Esophagus squamous epithelium (tissue), 5 donors: ENCODE measurements at regions not wholly inside any gene's neighbourhood (a gene's known extent, or its start where the extent isn't known, plus 50 kb on each side); places are given as distances from the start of the nearest gene placed in this dataset.

Experiments used
- DNase-seq: peaks from one replicate; lab custom pipeline; 2025; lab: John Stamatoyannopoulos, UW
- H3K27ac ChIP-seq, 4 donors: fragments of 200-600 bp; sonication (generic); one replicate each; pipeline ENCODE4 v1.5.1; 2016 to 2019; ENCODE audit warnings: mild to moderate bottlenecking in 1 of 4
- H3K27me3 ChIP-seq, 4 donors: fragments of 200-600 bp; sonication (generic); 1 replicate in 3 of 4; 2 replicates in 1 of 4; pipeline versions ENCODE4 v1.5.1 to v1.6.0; 2017 to 2021; ENCODE audit warnings: antibody characterized with exemption in 1 of 4
- H3K36me3 ChIP-seq, 3 donors: fragments of 200-600 bp; sonication (generic); one replicate each; pipeline ENCODE4 v1.5.1; 2016 to 2019
- H3K4me1 ChIP-seq, 3 donors: fragments of 200-600 bp; sonication (generic); one replicate each; pipeline ENCODE4 v1.5.1; 2017 to 2019
- H3K4me3 ChIP-seq, 4 donors: fragments of 200-600 bp; sonication (generic); 1 replicate in 3 of 4; 2 replicates in 1 of 4; pipeline ENCODE4 v1.5.1; 2016 to 2019; ENCODE audit warnings: mild to moderate bottlenecking in 2 of 4, moderate library complexity in 1 of 4
- H3K9me3 ChIP-seq, 3 donors: fragments of 200-600 bp; sonication (generic); one replicate each; pipeline ENCODE4 v1.5.1; 2016 to 2019
- POLR2A ChIP-seq, 4 donors: fragments of 450-650 bp; IDR thresholded peaks; one replicate each; pipeline ENCODE4 v1.6.1; 2017; ENCODE audit warnings: antibody characterized with exemption in 4 of 4, mild to moderate bottlenecking in 4 of 4, moderate library complexity in 3 of 4
- WGBS, 2 donors: methylation state at CpG; one replicate each; pipeline ENCODE4 v1.1.5; 2018; 5-methylcytosine and 5-hydroxymethylcytosine counted together
- intact Hi-C: fragments of 100-400 bp; cut with DNase I; formaldehyde crosslinking; loops from one replicate; pipeline ENCODE4 v1.15.0; 2022
- TF ChIP-seq, protein P1 (sequence below), 6 experiments: fragments of 450-650 bp in 4 of 6; fragments of 200-600 bp in 2 of 6; sonication (generic) in 2 of 6; IDR thresholded peaks; one replicate each; pipeline ENCODE4 v1.5.1; 2016 to 2019; ENCODE audit warnings: antibody characterized with exemption in 6 of 6, mild to moderate bottlenecking in 4 of 6, moderate library complexity in 4 of 6
- donor health status: DM: yes; HTN: yes; CAD: no.

DNA sequence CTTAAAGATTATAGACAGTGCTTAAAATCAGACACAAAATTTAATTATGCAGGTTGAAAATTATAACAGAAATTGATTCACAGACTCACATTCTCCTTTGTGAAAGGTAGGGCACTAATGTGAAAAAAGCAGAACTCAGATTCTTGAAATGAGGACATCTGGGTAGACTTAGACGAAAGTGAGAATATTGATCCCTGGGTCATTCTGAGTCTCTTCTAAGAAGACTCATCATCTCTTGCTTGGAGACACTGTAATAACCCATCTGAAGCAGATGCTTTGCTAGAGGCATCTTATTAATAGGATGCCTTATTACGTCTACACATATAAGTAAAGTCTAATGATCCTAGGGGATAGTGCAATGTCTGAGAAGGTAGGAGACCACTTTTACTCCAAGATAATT is 274.4 kb downstream of the HINT1 start:
- Histone ChIP-seq H3K4me1 (no peaks in the 10 kb centered on the region), H3K4me3 (no peak overlapping the region), H3K36me3 (no peaks in the 10 kb centered on the region), H3K27me3 (no peaks in the 10 kb centered on the region), H3K9me3 (no peaks in the 10 kb centered on the region), H3K27ac (no peak overlapping the region)
- intact Hi-C loops = no loop called here
- WGBS, 2 donors = 87 to 96% methylated on average over 2 of the region's 2 CpGs
- no peak for TF ChIP-seq POLR2A (IDR thresholded peaks at IDR 0.05)
- TF ChIP-seq, protein P1, sequence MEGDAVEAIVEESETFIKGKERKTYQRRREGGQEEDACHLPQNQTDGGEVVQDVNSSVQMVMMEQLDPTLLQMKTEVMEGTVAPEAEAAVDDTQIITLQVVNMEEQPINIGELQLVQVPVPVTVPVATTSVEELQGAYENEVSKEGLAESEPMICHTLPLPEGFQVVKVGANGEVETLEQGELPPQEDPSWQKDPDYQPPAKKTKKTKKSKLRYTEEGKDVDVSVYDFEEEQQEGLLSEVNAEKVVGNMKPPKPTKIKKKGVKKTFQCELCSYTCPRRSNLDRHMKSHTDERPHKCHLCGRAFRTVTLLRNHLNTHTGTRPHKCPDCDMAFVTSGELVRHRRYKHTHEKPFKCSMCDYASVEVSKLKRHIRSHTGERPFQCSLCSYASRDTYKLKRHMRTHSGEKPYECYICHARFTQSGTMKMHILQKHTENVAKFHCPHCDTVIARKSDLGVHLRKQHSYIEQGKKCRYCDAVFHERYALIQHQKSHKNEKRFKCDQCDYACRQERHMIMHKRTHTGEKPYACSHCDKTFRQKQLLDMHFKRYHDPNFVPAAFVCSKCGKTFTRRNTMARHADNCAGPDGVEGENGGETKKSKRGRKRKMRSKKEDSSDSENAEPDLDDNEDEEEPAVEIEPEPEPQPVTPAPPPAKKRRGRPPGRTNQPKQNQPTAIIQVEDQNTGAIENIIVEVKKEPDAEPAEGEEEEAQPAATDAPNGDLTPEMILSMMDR (IDR thresholded peaks at IDR 0.05) = no peak
- DNase-seq = no peak

DNA sequence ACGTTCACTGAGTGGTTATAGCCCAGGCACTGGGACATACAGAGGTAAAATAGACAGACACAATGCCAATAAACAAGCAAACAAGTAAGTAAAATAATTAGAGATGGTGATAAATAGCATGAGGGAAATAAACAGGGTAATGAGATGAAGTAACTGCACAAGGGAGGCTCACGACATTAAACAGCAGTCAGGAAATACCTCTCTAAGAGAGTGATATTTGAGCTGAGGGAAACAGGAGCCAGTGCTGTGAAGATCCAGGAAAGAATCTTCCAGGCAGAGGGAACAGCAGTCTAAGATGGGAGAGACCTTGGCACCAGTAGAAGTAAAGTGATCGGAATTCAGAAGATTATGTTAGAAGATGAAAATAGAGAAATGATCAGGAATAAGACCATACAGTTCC is 279.4 kb downstream of the HINT1 start:
- Histone ChIP-seq H3K4me3 (no peak overlapping the region), H3K36me3 (no peaks in the 10 kb centered on the region), H3K4me1 (no peaks in the 10 kb centered on the region), H3K9me3 (no peaks in the 10 kb centered on the region), H3K27me3 (no peaks in the 10 kb centered on the region), H3K27ac (no peak overlapping the region)
- intact Hi-C loops = no loop called here
- WGBS, 2 donors = 43 to 55% methylated on average over 3 of the region's 3 CpGs
- TF ChIP-seq, protein P1 (IDR thresholded peaks at IDR 0.05) = no peak
- TF ChIP-seq POLR2A (IDR thresholded peaks at IDR 0.05) = no peak
- DNase-seq = no peak

DNA sequence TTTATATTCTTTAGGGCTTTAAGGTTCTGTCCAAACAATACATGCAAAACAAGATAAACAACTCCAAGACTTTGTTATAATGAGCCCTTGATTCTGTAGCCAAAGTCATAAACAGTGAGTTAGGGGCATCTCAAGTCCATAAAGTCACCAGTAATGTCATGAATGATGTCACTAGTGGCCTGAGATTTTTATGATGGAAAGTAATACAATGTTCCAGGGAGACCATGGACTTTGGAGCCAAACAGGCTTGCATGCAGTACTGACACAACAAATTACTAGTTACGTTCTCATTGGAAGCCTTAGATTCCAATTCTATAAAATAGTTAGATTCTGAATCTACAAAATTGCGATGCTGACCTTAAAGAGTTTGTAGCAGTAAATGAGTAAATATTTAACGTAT is 280.0 kb downstream of the HINT1 start:
- intact Hi-C loops = no loop called here
- no peaks in the 10 kb centered on the region for H3K27me3 ChIP-seq
- TF ChIP-seq, protein P1 (IDR thresholded peaks at IDR 0.05) = no peak
- no peak for TF ChIP-seq POLR2A (IDR thresholded peaks at IDR 0.05)
- no peaks in the 10 kb centered on the region for H3K36me3 ChIP-seq
- no peaks in the 10 kb centered on the region for H3K9me3 ChIP-seq
- H3K4me1 ChIP-seq = no peaks in the 10 kb centered on the region
- 64 to 65% methylated on average over 3 of the region's 3 CpGs for WGBS, 2 donors
- no peak for DNase-seq
- no peak overlapping the region for H3K27ac ChIP-seq
- H3K4me3 ChIP-seq = no peak overlapping the region

DNA sequence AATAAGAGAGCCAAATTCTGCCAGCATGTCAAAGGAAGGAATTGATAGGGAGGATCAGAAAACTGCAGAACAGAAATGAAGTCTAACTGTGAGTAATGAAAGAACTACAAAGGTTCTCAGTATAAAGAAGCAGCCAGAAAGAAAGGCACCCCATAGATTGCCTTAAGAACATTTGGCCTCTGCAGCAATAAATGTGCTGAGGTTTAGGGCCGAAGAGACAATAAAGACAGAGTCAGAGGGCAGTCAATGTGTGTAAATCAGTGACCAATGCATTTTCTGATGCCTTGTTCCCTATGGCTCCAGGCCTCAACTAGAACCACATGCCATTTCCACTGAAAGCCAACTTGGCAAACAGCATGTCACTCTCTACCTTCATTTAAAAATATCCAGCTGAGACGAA is 281.0 kb downstream of the HINT1 start:
- intact Hi-C loops = no loop called here
- no peak overlapping the region for H3K27ac ChIP-seq
- TF ChIP-seq, protein P1 (IDR thresholded peaks at IDR 0.05) = no peak
- TF ChIP-seq POLR2A (IDR thresholded peaks at IDR 0.05) = no peak

DNA sequence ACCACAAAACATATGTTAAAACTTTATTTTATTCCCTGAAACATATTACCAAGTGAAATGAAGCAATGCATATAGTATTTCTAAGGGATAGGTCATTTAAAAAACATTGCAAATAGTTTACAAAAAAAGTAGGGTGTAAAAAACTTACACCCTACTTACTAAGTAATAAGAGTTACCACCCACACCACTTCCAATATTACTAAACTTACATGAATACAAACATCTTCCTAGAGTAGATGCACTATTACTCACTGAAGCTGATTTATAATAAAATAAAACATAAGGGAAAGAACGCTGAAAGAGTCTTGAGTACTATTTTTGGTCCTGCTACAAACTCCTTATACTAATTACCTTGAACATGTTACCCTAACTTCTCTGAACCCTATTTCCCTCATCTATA is 289.4 kb downstream of the HINT1 start:
- Histone ChIP-seq H3K36me3 (no peaks in the 10 kb centered on the region), H3K4me3 (no peak overlapping the region), H3K27ac (no peak overlapping the region), H3K27me3 (no peaks in the 10 kb centered on the region), H3K4me1 (no peaks in the 10 kb centered on the region), H3K9me3 (no peaks in the 10 kb centered on the region)
- 65 to 79% methylated on average over 1 of the region's 1 CpG for WGBS, 2 donors
- intact Hi-C loops = no loop called here
- no peak for DNase-seq
- no peak for TF ChIP-seq POLR2A (IDR thresholded peaks at IDR 0.05)
- TF ChIP-seq, protein P1 (IDR thresholded peaks at IDR 0.05) = no peak

More for the DNA sequence above, 281.0 kb downstream of the HINT1 start:
- H3K9me3 ChIP-seq = no peaks in the 10 kb centered on the region
- no peak overlapping the region for H3K4me3 ChIP-seq
- H3K27me3 ChIP-seq = no peaks in the 10 kb centered on the region
- no peaks in the 10 kb centered on the region for H3K4me1 ChIP-seq
- 38 to 69% methylated on average over 2 of the region's 2 CpGs for WGBS, 2 donors
- DNase-seq = no peak
- H3K36me3 ChIP-seq = no peaks in the 10 kb centered on the region
